ENCODE measurements at regions not wholly inside any gene's neighbourhood (a gene's known extent, or its start where the extent isn't known, plus 50 kb on each side); places are given as distances from the start of the nearest gene placed in this dataset.
"Not testable (repeated sequence)": the region's sequence is repeated elsewhere in the genome, so short reads cannot be mapped to it uniquely, and the experiment has no call there.

GRCh38 chr5:75799695-75800094 is 82.5 kb upstream of the POC5 start:
- Mint-ChIP-seq H3K9me3 (peaks cover 4 to 27% of the 10 kb centered on the region in 2 donors), H3K27me3 (peaks cover 48 to 51% of the 10 kb centered on the region in 2 donors)
- not testable (repeated sequence) for DNase-seq; ATAC-seq (replicated peaks); H3K4me3 Mint-ChIP-seq; H3K27ac Mint-ChIP-seq; H3K4me1 Mint-ChIP-seq (ENCODE audit: low read depth in 2 of 2); H3K36me3 Mint-ChIP-seq (ENCODE audit: insufficient read depth)

GRCh38 chr5:75769338-75769737 is 52.1 kb upstream of the POC5 start:
- not testable (repeated sequence) for H3K4me1 Mint-ChIP-seq (ENCODE audit: low read depth in 2 of 2); H3K27ac Mint-ChIP-seq; H3K4me3 Mint-ChIP-seq; ATAC-seq (replicated peaks); H3K36me3 Mint-ChIP-seq (ENCODE audit: insufficient read depth); DNase-seq
- peaks cover 41 to 61% of the 10 kb centered on the region in 2 donors for H3K27me3 Mint-ChIP-seq
- H3K9me3 Mint-ChIP-seq, result peaks cover 7 to 43% of the 10 kb centered on the region in 2 donors

Measured in effector memory CD8-positive, alpha-beta T cell (primary cell).